ENCODE measurements at regions not wholly inside any gene's neighbourhood (a gene's known extent, or its start where the extent isn't known, plus 50 kb on each side); places are given as distances from the start of the nearest gene placed in this dataset.

GRCh38 chr2:195115738-195116137 is 541.3 kb upstream of the SLC39A10 start:
- TF ChIP-seq POLR2AphosphoS5 (IDR thresholded peaks at IDR 0.05) (no peak), CTCF (IDR thresholded peaks at IDR 0.05 in 8 of 11, conservative IDR thresholded peaks at IDR 0.05 in 3 of 11) (no peak), POLR2A (IDR thresholded peaks at IDR 0.05) (no peak)

Data from spleen (tissue), 7 donors.